HEK293T (cell line): ENCODE measurements at regions not wholly inside any gene's neighbourhood (a gene's known extent, or its start where the extent isn't known, plus 50 kb on each side); places are given as distances from the start of the nearest gene placed in this dataset.

Experiments used
- ARNT ChIP-seq: fragments of 450-650 bp; IDR thresholded peaks from 2 replicates; pipeline ENCODE4 v1.6.1; 2017; ENCODE audit warnings: mild to moderate bottlenecking
- BHLHE40 ChIP-seq: fragments of 450-650 bp; IDR thresholded peaks from 2 replicates; pipeline ENCODE4 v1.6.1; 2016; ENCODE audit warnings: mild to moderate bottlenecking, moderate library complexity, borderline replicate concordance
- CTBP1 ChIP-seq: fragments of 450-650 bp; IDR thresholded peaks from 2 replicates; pipeline ENCODE4 v1.6.1; 2016; ENCODE audit warnings: borderline replicate concordance
- FOXA1 ChIP-seq: fragments of 450-650 bp; IDR thresholded peaks from 2 replicates; pipeline ENCODE4 v1.6.1; 2016; ENCODE audit warnings: mild to moderate bottlenecking
- FOXK2 ChIP-seq: fragments of 450-650 bp; IDR thresholded peaks from 2 replicates; pipeline ENCODE4 v1.6.1; 2016; ENCODE audit warnings: mild to moderate bottlenecking
- FOXM1 ChIP-seq: fragments of 450-650 bp; IDR thresholded peaks from 2 replicates; pipeline ENCODE4 v1.6.1; 2017; ENCODE audit warnings: mild to moderate bottlenecking, borderline replicate concordance
- LEF1 ChIP-seq: fragments of 450-650 bp; IDR thresholded peaks from 2 replicates; pipeline ENCODE4 v1.6.1; 2017; ENCODE audit warnings: mild to moderate bottlenecking, borderline replicate concordance
- NFRKB ChIP-seq: fragments of 450-650 bp; IDR thresholded peaks from 2 replicates; pipeline ENCODE4 v1.6.1; 2016; ENCODE audit warnings: mild to moderate bottlenecking, moderate library complexity
- SP1 ChIP-seq: fragments of 450-650 bp; IDR thresholded peaks from 2 replicates; pipeline ENCODE4 v1.6.1; 2017
- SUZ12 ChIP-seq: fragments of 450-650 bp; IDR thresholded peaks from 2 replicates; pipeline ENCODE4 v1.6.1; 2016; ENCODE audit warnings: mild to moderate bottlenecking
- TARDBP ChIP-seq: fragments of 450-650 bp; IDR thresholded peaks from 2 replicates; pipeline ENCODE4 v1.6.1; 2016

DNA sequence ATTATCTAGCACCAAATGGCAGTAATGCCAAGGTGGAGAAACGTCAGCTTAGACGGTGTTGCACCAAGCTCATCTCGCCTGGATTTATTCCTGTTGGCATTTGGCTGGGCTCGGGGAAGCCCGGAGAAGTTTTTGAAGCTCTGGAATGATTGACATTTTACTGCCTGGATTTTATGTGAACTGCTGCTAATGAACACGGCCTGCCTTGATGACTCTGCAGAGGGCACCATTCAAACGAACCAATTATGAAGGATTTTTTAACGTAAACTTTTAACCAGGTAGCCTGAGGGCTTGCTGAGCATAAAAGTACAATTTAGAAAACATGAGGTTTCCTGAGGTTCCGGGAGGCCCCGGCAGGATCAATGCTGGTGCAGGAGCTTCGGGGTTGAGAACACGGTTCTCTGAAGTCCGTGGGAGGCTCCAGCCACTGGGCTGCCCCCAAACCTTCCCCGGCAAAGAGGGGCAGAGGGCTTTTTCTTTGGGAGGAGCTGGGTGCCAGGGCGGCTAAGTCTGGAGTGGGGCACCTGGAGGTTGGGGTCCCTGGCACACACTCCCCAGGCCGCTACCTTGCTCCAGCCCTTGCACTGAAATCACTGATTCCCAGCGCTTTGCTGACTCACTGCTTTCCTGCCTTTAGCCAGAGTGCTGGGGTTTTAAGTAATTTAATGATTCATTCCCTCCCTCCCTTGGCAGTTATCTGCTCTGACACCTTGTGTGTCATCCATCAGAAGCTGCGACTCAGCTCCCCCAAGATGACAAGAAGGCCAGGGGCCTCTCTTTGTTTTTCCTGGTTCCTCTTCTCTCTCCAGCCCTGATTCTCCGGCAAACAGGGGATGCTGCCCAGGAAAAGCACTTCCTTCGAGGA is 161.2 kb upstream of the IRX3 start:
- TF ChIP-seq FOXA1, result no peak
- TF ChIP-seq CTBP1, result no peak
- TF ChIP-seq FOXK2, result no peak
- TF ChIP-seq TARDBP, result no peak
- TF ChIP-seq FOXM1, result no peak
- no peak for TF ChIP-seq SP1
- no peak for TF ChIP-seq LEF1
- no peak for TF ChIP-seq SUZ12
- TF ChIP-seq ARNT, result no peak
- TF ChIP-seq BHLHE40, result no peak
- no peak for TF ChIP-seq NFRKB
